MM.1S (cell line): ENCODE measurements at regions not wholly inside any gene's neighbourhood (a gene's known extent, or its start where the extent isn't known, plus 50 kb on each side); places are given as distances from the start of the nearest gene placed in this dataset.

Source experiments
- DNase-seq: peaks from one replicate; pipeline ENCODE4 v3.0.0-alpha.2; 2015
- H2AFZ ChIP-seq: fragments of 300-600 bp; sonication (generic); 2 replicates; pipeline ENCODE4 v1.6.0; 2016; ENCODE audit warnings: antibody characterized with exemption, low read length
- H3F3A ChIP-seq: fragments of 300-600 bp; sonication (generic); 2 replicates; pipeline ENCODE4 v1.6.1; 2016; ENCODE audit warnings: mild to moderate bottlenecking, antibody characterized with exemption, low read length, moderate library complexity, mixed read lengths; ENCODE audit not compliant: insufficient read depth
- H3K27ac ChIP-seq: fragments of 300-600 bp; sonication (generic); 2 replicates; pipeline ENCODE4 v1.5.1; 2016; ENCODE audit warnings: mild to moderate bottlenecking, low read length
- H3K27me3 ChIP-seq: fragments of 300-600 bp; sonication (generic); replicated peaks from 2 replicates; pipeline ENCODE4 v1.6.0; 2016; ENCODE audit warnings: low read length; ENCODE audit not compliant: insufficient read depth
- H3K36me3 ChIP-seq: fragments of 300-600 bp; sonication (generic); replicated peaks from 2 replicates; pipeline ENCODE4 v1.6.1; 2016; ENCODE audit warnings: mild to moderate bottlenecking, low read length, mixed read lengths; ENCODE audit not compliant: insufficient read depth
- H3K4me1 ChIP-seq: fragments of 300-600 bp; sonication (generic); 2 replicates; pipeline ENCODE4 v1.6.1; 2016; ENCODE audit warnings: low read length, mixed read lengths
- H3K4me2 ChIP-seq: fragments of 300-600 bp; sonication (generic); 2 replicates; pipeline ENCODE4 v1.6.0; 2016; ENCODE audit warnings: low read depth, low read length
- H3K4me3 ChIP-seq: fragments of 300-600 bp; sonication (generic); 2 replicates; pipeline ENCODE4 v1.5.1; 2016; ENCODE audit warnings: low read length, mixed read lengths
- H3K79me2 ChIP-seq: fragments of 300-600 bp; sonication (generic); 2 replicates; pipeline ENCODE4 v1.6.1; 2016; ENCODE audit warnings: mixed run types, low read length, mixed read lengths
- H3K9ac ChIP-seq: fragments of 300-600 bp; sonication (generic); 2 replicates; pipeline ENCODE4 v1.6.1; 2016; ENCODE audit warnings: low read length, mixed read lengths
- H3K9me2 ChIP-seq: fragments of 300-600 bp; sonication (generic); replicated peaks from 2 replicates; pipeline ENCODE4 v1.6.1; 2016; ENCODE audit warnings: mild to moderate bottlenecking, low read length, mixed read lengths; ENCODE audit not compliant: insufficient read depth
- H3K9me3 ChIP-seq: fragments of 300-600 bp; sonication (generic); replicated peaks from 2 replicates; pipeline ENCODE4 v1.6.1; 2016; ENCODE audit warnings: mild to moderate bottlenecking, low read length, mixed read lengths; ENCODE audit not compliant: insufficient read depth
- H4K20me1 ChIP-seq: fragments of 300-600 bp; sonication (generic); 2 replicates; pipeline ENCODE4 v1.6.1; 2016; ENCODE audit warnings: mild to moderate bottlenecking, low read length, moderate library complexity, mixed read lengths; ENCODE audit not compliant: insufficient read depth
- CTCF ChIP-seq: fragments of 300-600 bp; sonication (generic); IDR thresholded peaks from 2 replicates; pipeline ENCODE4 v1.5.1; 2016; ENCODE audit warnings: antibody characterized with exemption, low read length, mixed read lengths
- EZH2 ChIP-seq: fragments of 300-600 bp; sonication (generic); optimal IDR thresholded peaks from 2 replicates; pipeline ENCODE3; 2017; ENCODE audit warnings: low read depth, mild to moderate bottlenecking, antibody characterized with exemption, low read length, mixed read lengths
- EZH2phosphoT487 ChIP-seq: fragments of 300-600 bp; sonication (generic); IDR thresholded peaks from 2 replicates; pipeline ENCODE4 v1.6.1; 2018; ENCODE audit warnings: antibody characterized with exemption, low read length

- no peak for DNase-seq
- no peak overlapping the region for H3K4me3 ChIP-seq
- TF ChIP-seq EZH2phosphoT487, result no peak
- TF ChIP-seq CTCF, result no peak
- TF ChIP-seq EZH2, result no peak
These were observed 1078.3 kb downstream of the NCAM2 start for GRCh38 chr21:22076471-22076870.

GRCh38 chr21:22083899-22084298 is 1085.7 kb downstream of the NCAM2 start:
- TF ChIP-seq EZH2phosphoT487 (no peak), CTCF (no peak), EZH2 (no peak)
- no peaks in the 10 kb centered on the region for H3K79me2 ChIP-seq
- H3K9me3 ChIP-seq, result no peaks in the 10 kb centered on the region
- H3K4me1 ChIP-seq, result no peaks in the 10 kb centered on the region
- no peak overlapping the region for H3K4me3 ChIP-seq
- H3K27ac ChIP-seq, result no peak overlapping the region
- DNase-seq, result no peak
- H3K36me3 ChIP-seq, result no peaks in the 10 kb centered on the region
- no peak overlapping the region for H3K4me2 ChIP-seq
- no peaks in the 10 kb centered on the region for H3K9me2 ChIP-seq
- H3K9ac ChIP-seq, result no peak overlapping the region
- H2AFZ ChIP-seq, result no peak overlapping the region
- H3K27me3 ChIP-seq, result no peaks in the 10 kb centered on the region
- no peaks in the 10 kb centered on the region for H3F3A ChIP-seq
- no peaks in the 10 kb centered on the region for H4K20me1 ChIP-seq

More at GRCh38 chr21:22076471-22076870, 1078.3 kb downstream of the NCAM2 start:
- Histone ChIP-seq H3K27ac (no peak overlapping the region), H3K4me2 (no peak overlapping the region), H3K9me3 (no peaks in the 10 kb centered on the region), H3K79me2 (no peaks in the 10 kb centered on the region), H3K9me2 (no peaks in the 10 kb centered on the region), H2AFZ (no peak overlapping the region), H3K27me3 (no peaks in the 10 kb centered on the region), H3K9ac (no peak overlapping the region), H3K36me3 (no peaks in the 10 kb centered on the region), H3K4me1 (no peaks in the 10 kb centered on the region), H3F3A (no peaks in the 10 kb centered on the region), H4K20me1 (no peaks in the 10 kb centered on the region)

- H3K4me2 ChIP-seq, result no peak overlapping the region
- no peaks in the 10 kb centered on the region for H3K4me1 ChIP-seq
- H3K36me3 ChIP-seq, result no peaks in the 10 kb centered on the region
- TF ChIP-seq EZH2 (no peak), EZH2phosphoT487 (no peak), CTCF (no peak)
- no peaks in the 10 kb centered on the region for H3K9me3 ChIP-seq
- no peaks in the 10 kb centered on the region for H4K20me1 ChIP-seq
- H3K79me2 ChIP-seq, result no peaks in the 10 kb centered on the region
- H3K27me3 ChIP-seq, result no peaks in the 10 kb centered on the region
- H3K27ac ChIP-seq, result no peak overlapping the region
- H3K9ac ChIP-seq, result no peak overlapping the region
- no peaks in the 10 kb centered on the region for H3K9me2 ChIP-seq
- H2AFZ ChIP-seq, result no peak overlapping the region
- DNase-seq, result no peak
- no peak overlapping the region for H3K4me3 ChIP-seq
- no peaks in the 10 kb centered on the region for H3F3A ChIP-seq
These were observed 1098.1 kb downstream of the NCAM2 start for GRCh38 chr21:22096314-22096713.
